ENCODE measurements at regions not wholly inside any gene's neighbourhood (a gene's known extent, or its start where the extent isn't known, plus 50 kb on each side); places are given as distances from the start of the nearest gene placed in this dataset.

GRCh38 chr6:165970001-165970400 is 197.7 kb downstream of the TBXT start:
- H3K36me3 ChIP-seq (ENCODE audit: control insufficient read depth in 2 of 2, extremely low read depth in 1 of 2, insufficient read depth in 2 of 2, low read length in 2 of 2) = no peaks in the 10 kb centered on the region
- ChIA-PET POLR2A (no interaction called here), CTCF (no interaction called here)
- DNase-seq (ENCODE audit: low read depth, low spot score) = no peak
- no peak overlapping the region for H3K4me2 ChIP-seq (ENCODE audit: insufficient read depth, low read length)
- H3K27ac ChIP-seq (ENCODE audit: insufficient read depth, low read depth, low read length) = no peak overlapping the region
- intact Hi-C loops (cut with micrococcal nuclease) (no loop called here), dilution Hi-C loops (cut with MboI; ENCODE audit: extremely low pct_ligation_motif_present, low sequenced_read_pairs) (no loop called here)
- no peaks in the 10 kb centered on the region for H3K4me1 ChIP-seq (ENCODE audit: control insufficient read depth, extremely low read depth, insufficient read depth, low read length)
- no peaks in the 10 kb centered on the region for H3K27me3 ChIP-seq (ENCODE audit: control insufficient read depth in 2 of 2, insufficient read depth in 2 of 2, low read length in 2 of 2)
- H3K9ac ChIP-seq (replicated peaks; ENCODE audit: extremely low read depth, insufficient read depth, low read length) = no peak overlapping the region
- no TSS peak for BruUV-seq (replicated peaks)
- H3K9me3 ChIP-seq (replicated peaks; ENCODE audit: control insufficient read depth, insufficient read depth, low read length) = no peaks in the 10 kb centered on the region
- TF ChIP-seq POLR2A (IDR thresholded peaks at IDR 0.05; ENCODE audit: low read depth, low read length) (no peak), EZH2 (IDR thresholded peaks at IDR 0.05; ENCODE audit: borderline replicate concordance, low read depth, low read length, severe bottlenecking) (no peak), JUN (IDR thresholded peaks at IDR 0.05; ENCODE audit: borderline replicate concordance, insufficient read depth, insufficient read length, low read depth) (no peak)
- H4K20me1 ChIP-seq (replicated peaks; ENCODE audit: control insufficient read depth, extremely low read depth, insufficient read depth, low read length) = no peaks in the 10 kb centered on the region
- H3K9me1 ChIP-seq (replicated peaks; ENCODE audit: control insufficient read depth, extremely low read depth, insufficient read depth, low read length) = no peaks in the 10 kb centered on the region
- no peak overlapping the region for H3K4me3 ChIP-seq (replicated peaks in 1 of 3; ENCODE audit: insufficient read depth in 1 of 3, low read depth in 1 of 3, low read length in 3 of 3)
- H3K79me2 ChIP-seq (ENCODE audit: control insufficient read depth, insufficient read depth, low read length) = no peaks in the 10 kb centered on the region
- FAIRE-seq = no peak
- H2AFZ ChIP-seq (ENCODE audit: low read depth, low read length) = no peak overlapping the region

- Histone ChIP-seq H3K9ac (replicated peaks; ENCODE audit: extremely low read depth, insufficient read depth, low read length) (no peak overlapping the region), H3K4me1 (ENCODE audit: control insufficient read depth, extremely low read depth, insufficient read depth, low read length) (no peaks in the 10 kb centered on the region), H3K4me2 (ENCODE audit: insufficient read depth, low read length) (no peak overlapping the region), H3K36me3 (ENCODE audit: control insufficient read depth in 2 of 2, extremely low read depth in 1 of 2, insufficient read depth in 2 of 2, low read length in 2 of 2) (no peaks in the 10 kb centered on the region), H3K9me3 (replicated peaks; ENCODE audit: control insufficient read depth, insufficient read depth, low read length) (no peaks in the 10 kb centered on the region), H3K79me2 (ENCODE audit: control insufficient read depth, insufficient read depth, low read length) (no peaks in the 10 kb centered on the region), H3K4me3 (replicated peaks in 1 of 3; ENCODE audit: insufficient read depth in 1 of 3, low read depth in 1 of 3, low read length in 3 of 3) (no peak overlapping the region), H2AFZ (ENCODE audit: low read depth, low read length) (no peak overlapping the region), H3K27ac (ENCODE audit: insufficient read depth, low read depth, low read length) (no peak overlapping the region), H4K20me1 (replicated peaks; ENCODE audit: control insufficient read depth, extremely low read depth, insufficient read depth, low read length) (no peaks in the 10 kb centered on the region), H3K27me3 (ENCODE audit: control insufficient read depth in 2 of 2, insufficient read depth in 2 of 2, low read length in 2 of 2) (no peaks in the 10 kb centered on the region), H3K9me1 (replicated peaks; ENCODE audit: control insufficient read depth, extremely low read depth, insufficient read depth, low read length) (no peaks in the 10 kb centered on the region)
- ChIA-PET CTCF (no interaction called here), POLR2A (no interaction called here)
- BruUV-seq (replicated peaks) = no TSS peak
- intact Hi-C loops (cut with micrococcal nuclease) = no loop called here
- TF ChIP-seq MAX (IDR thresholded peaks at IDR 0.05; ENCODE audit: insufficient read depth, insufficient read length) (no peak), CTCF (IDR thresholded peaks at IDR 0.05; ENCODE audit: extremely low read depth in 1 of 2, insufficient read depth in 1 of 2, low read depth in 1 of 2, low read length in 2 of 2) (no peak), MYC (IDR thresholded peaks at IDR 0.05; ENCODE audit: low read depth, low read length) (no peak)
- dilution Hi-C loops (cut with MboI; ENCODE audit: extremely low pct_ligation_motif_present, low sequenced_read_pairs) = no loop called here
- no peak for DNase-seq (ENCODE audit: low read depth, low spot score)
- FAIRE-seq = no peak
These were observed 198.5 kb downstream of the TBXT start for GRCh38 chr6:165969184-165969583.

All from endothelial cell of umbilical vein (primary cell).